Stomach (tissue), 4 donors: ENCODE measurements at regions not wholly inside any gene's neighbourhood (a gene's known extent, or its start where the extent isn't known, plus 50 kb on each side); places are given as distances from the start of the nearest gene placed in this dataset.

Source experiments
- small RNA-seq, 4 donors: library from RNA; depleted of rRNA; stranded (forward); fragments of <200 nt; gene quantifications; one replicate each; pipeline ENCODE3, GENCODE V24; 2016

Small RNAs in the stretch of these regions (small RNA-seq; reads per million reads assigned to genes)
- gene MIR4276: 0 reads per million in 4 donors
